ENCODE measurements at regions not wholly inside any gene's neighbourhood (a gene's known extent, or its start where the extent isn't known, plus 50 kb on each side); places are given as distances from the start of the nearest gene placed in this dataset.
"Not testable (repeated sequence)": the region's sequence is repeated elsewhere in the genome, so short reads cannot be mapped to it uniquely, and the experiment has no call there.

DNA sequence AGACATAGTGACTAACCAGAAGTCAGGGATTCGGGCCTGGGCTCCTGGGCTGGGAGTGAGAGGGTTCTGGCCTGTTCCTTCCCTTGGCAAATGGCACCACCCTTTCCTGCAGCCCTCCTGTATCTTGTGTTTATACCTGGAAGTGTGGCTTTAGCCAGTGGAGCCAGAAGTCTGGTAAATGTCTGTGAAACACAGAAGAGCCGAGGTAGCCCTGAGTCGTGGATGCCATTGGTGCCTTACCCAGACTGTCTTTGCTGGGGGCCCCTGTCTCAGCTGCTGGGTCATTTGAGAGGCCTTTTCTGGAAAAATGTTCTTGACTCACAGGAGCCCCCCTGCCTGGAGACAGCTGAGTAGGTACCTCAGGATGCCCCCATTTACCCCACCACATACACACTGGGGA is 95.7 kb upstream of the BASP1 start:
- no peaks in the 10 kb centered on the region for H3K27me3 ChIP-seq (replicated peaks; ENCODE audit: control insufficient read depth, insufficient read depth, low read length)
- H3K9me3 ChIP-seq = no peaks in the 10 kb centered on the region
- BruUV-seq (replicated peaks) = no TSS peak
- H3K27me3 Mint-ChIP-seq (ENCODE audit: insufficient read depth, unreplicated experiment) = no peaks in the 10 kb centered on the region
- H3K4me1 ChIP-seq = 0 out of 2 replicates have a peak, but pooled peaks cover 6% of the 10 kb centered on the region
- peaks cover 5% of the 10 kb centered on the region for H3K36me3 Mint-ChIP-seq (ENCODE audit: insufficient read depth, unreplicated experiment)
- DNase-seq = no peak
- TF ChIP-seq, protein P1, sequence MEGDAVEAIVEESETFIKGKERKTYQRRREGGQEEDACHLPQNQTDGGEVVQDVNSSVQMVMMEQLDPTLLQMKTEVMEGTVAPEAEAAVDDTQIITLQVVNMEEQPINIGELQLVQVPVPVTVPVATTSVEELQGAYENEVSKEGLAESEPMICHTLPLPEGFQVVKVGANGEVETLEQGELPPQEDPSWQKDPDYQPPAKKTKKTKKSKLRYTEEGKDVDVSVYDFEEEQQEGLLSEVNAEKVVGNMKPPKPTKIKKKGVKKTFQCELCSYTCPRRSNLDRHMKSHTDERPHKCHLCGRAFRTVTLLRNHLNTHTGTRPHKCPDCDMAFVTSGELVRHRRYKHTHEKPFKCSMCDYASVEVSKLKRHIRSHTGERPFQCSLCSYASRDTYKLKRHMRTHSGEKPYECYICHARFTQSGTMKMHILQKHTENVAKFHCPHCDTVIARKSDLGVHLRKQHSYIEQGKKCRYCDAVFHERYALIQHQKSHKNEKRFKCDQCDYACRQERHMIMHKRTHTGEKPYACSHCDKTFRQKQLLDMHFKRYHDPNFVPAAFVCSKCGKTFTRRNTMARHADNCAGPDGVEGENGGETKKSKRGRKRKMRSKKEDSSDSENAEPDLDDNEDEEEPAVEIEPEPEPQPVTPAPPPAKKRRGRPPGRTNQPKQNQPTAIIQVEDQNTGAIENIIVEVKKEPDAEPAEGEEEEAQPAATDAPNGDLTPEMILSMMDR (IDR thresholded peaks at IDR 0.05; ENCODE audit: insufficient read depth in 1 of 2, low read depth in 1 of 2, low read length in 1 of 2, severe bottlenecking in 1 of 2, unreplicated experiment in 1 of 2) = no peak
- no peak overlapping the region for H3K27ac Mint-ChIP-seq (ENCODE audit: unreplicated experiment)
- H3K4me1 Mint-ChIP-seq (ENCODE audit: low read depth, unreplicated experiment) = peaks cover 13% of the 10 kb centered on the region
- ChIA-PET POLR2A (no interaction called here), CTCF (no interaction called here)
- H3K9me3 Mint-ChIP-seq (ENCODE audit: unreplicated experiment) = no peaks in the 10 kb centered on the region
- no peak overlapping the region for H3K4me3 ChIP-seq (ENCODE audit: low read depth, low read length)
- no peaks in the 10 kb centered on the region for H3K36me3 ChIP-seq (ENCODE audit: control insufficient read depth, insufficient read depth, low read length)
- intact Hi-C loops (cut with micrococcal nuclease; ENCODE audit: unreplicated experiment) = no loop called here
- no peak overlapping the region for H3K4me3 Mint-ChIP-seq (ENCODE audit: unreplicated experiment)

DNA sequence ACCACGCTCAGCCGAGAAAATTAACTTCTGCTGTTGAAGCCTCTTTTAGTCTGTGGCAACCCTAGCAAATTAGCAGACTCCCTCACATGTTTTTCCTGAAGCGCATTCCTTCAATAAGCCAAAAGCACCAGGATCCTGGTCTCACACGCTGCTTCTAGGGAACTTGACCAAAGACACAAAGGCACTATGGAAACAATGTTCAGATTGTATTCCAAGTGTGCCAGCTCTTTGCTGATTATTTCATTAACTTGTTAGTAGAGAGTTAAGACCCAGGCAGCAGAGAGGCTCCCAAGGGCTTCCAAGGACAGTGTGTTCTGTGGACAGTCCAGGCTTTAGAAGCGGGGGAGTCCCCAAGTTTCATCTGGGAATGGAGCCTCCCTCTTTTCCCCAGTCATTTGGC is 94.4 kb upstream of the BASP1 start:
- CTCF ChIA-PET = no interaction called here
- TF ChIP-seq, protein P1 (IDR thresholded peaks at IDR 0.05; ENCODE audit: insufficient read depth in 1 of 2, low read depth in 1 of 2, low read length in 1 of 2, severe bottlenecking in 1 of 2, unreplicated experiment in 1 of 2) = no peak
- Histone ChIP-seq H3K4me1 (0 out of 2 replicates have a peak, but pooled peaks cover 6% of the 10 kb centered on the region), H3K9me3 (no peaks in the 10 kb centered on the region), H3K27me3 (replicated peaks; ENCODE audit: control insufficient read depth, insufficient read depth, low read length) (no peaks in the 10 kb centered on the region), H3K4me3 (ENCODE audit: low read depth, low read length) (no peak overlapping the region), H3K36me3 (ENCODE audit: control insufficient read depth, insufficient read depth, low read length) (no peaks in the 10 kb centered on the region)
- DNase-seq = no peak
- Mint-ChIP-seq H3K27me3 (ENCODE audit: insufficient read depth, unreplicated experiment) (no peaks in the 10 kb centered on the region), H3K9me3 (ENCODE audit: unreplicated experiment) (no peaks in the 10 kb centered on the region), H3K27ac (ENCODE audit: unreplicated experiment) (no peak overlapping the region), H3K4me1 (ENCODE audit: low read depth, unreplicated experiment) (peaks cover 13% of the 10 kb centered on the region), H3K4me3 (ENCODE audit: unreplicated experiment) (no peak overlapping the region), H3K36me3 (ENCODE audit: insufficient read depth, unreplicated experiment) (peaks cover 5% of the 10 kb centered on the region)
- intact Hi-C loops (cut with micrococcal nuclease; ENCODE audit: unreplicated experiment) = no loop called here
- no TSS peak for BruUV-seq (replicated peaks)
- POLR2A ChIA-PET = no interaction called here

DNA sequence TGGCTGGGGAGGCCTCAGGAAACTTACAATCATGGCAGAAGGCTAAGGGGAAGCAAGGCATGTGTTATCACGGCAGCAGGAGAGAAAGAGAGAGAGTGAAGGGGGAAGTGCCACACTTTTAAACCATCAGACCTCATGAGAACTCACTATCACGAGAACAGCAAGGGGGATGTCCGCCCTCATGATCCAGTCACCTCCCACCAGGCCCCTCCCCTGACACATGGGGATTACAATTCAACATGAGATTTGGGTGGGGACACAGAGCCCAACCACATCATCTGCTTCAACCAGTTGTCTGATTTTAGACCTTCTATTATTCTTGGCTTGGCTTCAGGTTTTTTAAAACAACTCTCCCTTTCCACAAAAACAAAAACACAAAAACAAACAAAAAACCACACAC is 93.7 kb upstream of the BASP1 start:
- CTCF ChIA-PET; POLR2A ChIA-PET; H3K36me3 Mint-ChIP-seq (ENCODE audit: insufficient read depth, unreplicated experiment): not testable (repeated sequence)

DNA sequence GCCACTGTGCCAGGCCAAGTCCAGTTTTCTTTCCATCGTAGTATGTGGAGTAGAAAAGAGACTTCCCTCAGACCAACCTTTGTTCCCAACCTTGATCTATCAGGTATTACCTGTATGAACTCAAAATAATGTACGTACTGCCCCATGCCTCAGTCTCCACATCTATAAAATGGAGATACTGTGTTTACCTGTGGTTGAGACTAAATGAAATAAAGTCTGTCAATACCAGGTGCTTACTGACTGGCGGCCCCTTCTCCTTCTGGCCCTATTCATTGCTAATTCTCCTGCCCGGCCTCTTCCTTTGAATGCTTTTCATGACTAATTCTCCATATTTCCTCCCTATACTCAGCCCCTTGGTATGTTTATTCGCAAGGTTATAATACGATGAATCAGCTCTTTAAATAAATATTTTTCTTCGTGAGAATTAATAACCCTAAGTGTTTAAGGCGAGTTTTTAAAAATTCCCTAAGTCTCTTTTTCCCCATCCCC is 89.6 kb upstream of the BASP1 start:
- Mint-ChIP-seq H3K27ac (ENCODE audit: unreplicated experiment) (no peak overlapping the region), H3K27me3 (ENCODE audit: insufficient read depth, unreplicated experiment) (no peaks in the 10 kb centered on the region), H3K4me1 (ENCODE audit: low read depth, unreplicated experiment) (peaks cover 10% of the 10 kb centered on the region), H3K9me3 (ENCODE audit: unreplicated experiment) (no peaks in the 10 kb centered on the region), H3K4me3 (ENCODE audit: unreplicated experiment) (no peak overlapping the region), H3K36me3 (ENCODE audit: insufficient read depth, unreplicated experiment) (peaks cover 5% of the 10 kb centered on the region)
- ChIA-PET CTCF (interaction anchor here (0.7 kb wide), 1 partner anchor 369 kb away, joined by 3 read pairs; no protein-coding TSS in a partner anchor), POLR2A (no interaction called here)
- BruUV-seq (replicated peaks) = no TSS peak
- Histone ChIP-seq H3K4me3 (ENCODE audit: low read depth, low read length) (no peak overlapping the region), H3K9me3 (no peaks in the 10 kb centered on the region), H3K4me1 (no peaks in the 10 kb centered on the region), H3K27me3 (replicated peaks; ENCODE audit: control insufficient read depth, insufficient read depth, low read length) (no peaks in the 10 kb centered on the region), H3K36me3 (ENCODE audit: control insufficient read depth, insufficient read depth, low read length) (no peaks in the 10 kb centered on the region)
- intact Hi-C loops (cut with micrococcal nuclease; ENCODE audit: unreplicated experiment) = no loop called here
- no peak for DNase-seq
- TF ChIP-seq, protein P1 (IDR thresholded peaks at IDR 0.05; ENCODE audit: insufficient read depth in 1 of 2, low read depth in 1 of 2, low read length in 1 of 2, severe bottlenecking in 1 of 2, unreplicated experiment in 1 of 2) = no peak

More for the DNA sequence above, 93.7 kb upstream of the BASP1 start:
- H3K27me3 Mint-ChIP-seq (ENCODE audit: insufficient read depth, unreplicated experiment); H3K9me3 ChIP-seq; H3K27me3 ChIP-seq (replicated peaks; ENCODE audit: control insufficient read depth, insufficient read depth, low read length); H3K4me3 ChIP-seq (ENCODE audit: low read depth, low read length); DNase-seq; H3K36me3 ChIP-seq (ENCODE audit: control insufficient read depth, insufficient read depth, low read length); H3K4me1 Mint-ChIP-seq (ENCODE audit: low read depth, unreplicated experiment); H3K4me1 ChIP-seq; H3K27ac Mint-ChIP-seq (ENCODE audit: unreplicated experiment); H3K4me3 Mint-ChIP-seq (ENCODE audit: unreplicated experiment); BruUV-seq (replicated peaks); intact Hi-C loops (cut with micrococcal nuclease; ENCODE audit: unreplicated experiment); H3K9me3 Mint-ChIP-seq (ENCODE audit: unreplicated experiment): not testable (repeated sequence)
